ENCODE measurements at regions not wholly inside any gene's neighbourhood (a gene's known extent, or its start where the extent isn't known, plus 50 kb on each side); places are given as distances from the start of the nearest gene placed in this dataset.

GRCh38 chr6:109303640-109304283, 78.5 kb downstream of the CD164 start:
- TF ChIP-seq CTCF (IDR thresholded peaks at IDR 0.05) (no peak), POLR2A (IDR thresholded peaks at IDR 0.05) (no peak)

Data from adrenal gland (tissue), 5 donors.